HG03196 (cell line): ENCODE measurements at regions not wholly inside any gene's neighbourhood (a gene's known extent, or its start where the extent isn't known, plus 50 kb on each side); places are given as distances from the start of the nearest gene placed in this dataset.

ENCODE experiments used
- ATAC-seq: cut with Tn5 transposase; IDR thresholded peaks from one replicate; pipeline ENCODE4 v1.9.1; 2021; ENCODE audit not compliant: unreplicated experiment

GRCh38 chr6:148265054-148265453 is 77.6 kb upstream of the SASH1 start:
- ATAC-seq: no peak

DNA sequence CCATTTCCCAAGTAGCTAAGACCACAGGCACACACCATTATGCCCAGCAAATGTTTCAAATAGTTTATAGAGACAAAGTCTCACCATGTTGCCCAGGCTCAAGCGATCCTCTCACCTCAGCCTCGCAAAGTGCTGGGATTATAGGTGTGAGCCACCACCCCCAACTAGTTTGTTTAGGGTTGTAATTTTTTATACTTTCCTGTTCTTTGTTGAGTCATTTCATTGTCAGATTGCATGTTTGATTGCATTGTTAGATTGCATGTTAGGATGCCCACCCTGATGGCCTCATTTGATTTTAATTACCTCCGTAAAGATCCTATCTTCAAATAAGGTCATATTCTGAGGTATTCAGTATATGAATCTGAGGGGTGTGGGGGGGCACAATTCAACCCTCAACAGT is 73.3 kb upstream of the SASH1 start:
- no peak for ATAC-seq

DNA sequence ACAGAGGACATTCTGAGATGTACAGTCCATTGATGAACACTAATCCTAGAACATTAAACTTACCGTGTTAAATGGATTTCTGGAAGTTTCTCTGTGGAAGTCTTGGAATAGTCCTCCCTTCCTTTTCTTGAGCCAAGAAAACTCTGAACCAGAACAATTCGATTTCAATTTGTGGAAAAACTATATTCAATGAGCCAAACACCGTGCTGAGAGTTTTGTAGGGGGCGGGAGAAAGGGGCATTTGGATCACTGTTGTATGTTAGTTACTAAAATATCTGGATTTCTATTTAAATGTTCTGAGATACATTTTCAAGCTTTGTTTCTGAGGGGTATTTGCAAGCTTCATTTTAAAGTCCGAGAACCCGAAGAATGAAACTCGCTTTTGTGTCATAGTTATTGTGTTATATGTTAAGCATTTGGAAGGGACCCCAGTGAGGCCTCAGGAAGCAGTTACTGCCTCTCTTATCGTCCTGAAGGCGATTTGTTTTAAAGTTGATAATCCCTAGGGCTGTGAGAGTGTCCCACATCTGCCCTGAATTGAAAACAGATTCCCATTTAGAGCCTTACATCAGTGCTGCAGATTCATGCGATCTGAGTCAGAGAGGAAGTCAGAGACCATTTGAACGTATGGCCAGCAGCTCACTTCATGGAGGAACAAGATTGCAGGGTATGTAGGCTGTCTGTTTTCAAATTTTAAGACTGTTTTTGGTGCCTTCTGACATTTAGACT is 70.8 kb upstream of the SASH1 start:
- no peak for ATAC-seq

- ATAC-seq: no peak
Measured at GRCh38 chr6:148272597-148272996, 70.0 kb upstream of the SASH1 start.

GRCh38 chr6:148273962-148274752 is 68.5 kb upstream of the SASH1 start:
- ATAC-seq: no peak

GRCh38 chr6:148274809-148275208 is 67.8 kb upstream of the SASH1 start:
- no peak for ATAC-seq

- ATAC-seq: no peak
Measured at GRCh38 chr6:148285205-148285604, 57.4 kb upstream of the SASH1 start.

DNA sequence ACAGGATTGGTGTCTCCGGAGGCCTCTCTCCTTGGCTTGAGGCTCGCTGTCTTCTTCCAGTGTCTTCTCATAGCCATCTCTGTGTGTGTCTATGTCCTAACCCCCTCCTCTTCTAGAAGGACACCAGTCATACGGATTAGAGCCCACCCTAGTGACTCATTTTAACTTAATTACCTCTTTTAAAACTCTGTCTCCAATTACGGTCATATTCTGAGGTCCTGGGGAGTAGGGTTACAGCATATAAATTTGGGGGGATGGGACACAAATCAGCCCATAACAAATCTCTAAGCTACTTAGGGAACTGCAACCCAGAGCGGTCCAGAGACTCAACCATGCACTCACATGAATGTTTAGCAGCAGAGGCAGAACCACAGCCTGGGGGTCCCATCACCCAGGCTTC is 56.1 kb upstream of the SASH1 start:
- no peak for ATAC-seq

GRCh38 chr6:148287623-148288333 is 54.9 kb upstream of the SASH1 start:
- no peak for ATAC-seq

DNA sequence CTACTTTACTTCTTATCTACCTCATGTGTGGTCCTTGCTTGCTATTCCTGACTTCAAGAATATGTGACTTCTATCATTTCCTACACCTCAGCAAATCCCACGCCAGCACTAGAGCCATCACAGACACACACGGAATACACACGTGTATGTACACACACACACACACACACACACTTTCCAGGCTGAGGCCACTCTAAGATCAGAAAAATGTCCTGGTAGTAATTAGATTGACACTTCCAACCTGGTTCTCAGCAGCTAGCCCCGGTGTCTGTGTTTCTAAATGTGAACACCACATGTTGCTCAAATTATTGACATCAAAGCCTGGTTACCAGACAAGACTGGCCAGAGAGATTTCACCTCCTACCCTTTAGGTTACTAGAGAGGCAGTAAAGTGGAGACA is 54.1 kb upstream of the SASH1 start:
- no peak for ATAC-seq

GRCh38 chr6:148289153-148289552 is 53.5 kb upstream of the SASH1 start:
- ATAC-seq: no peak

DNA sequence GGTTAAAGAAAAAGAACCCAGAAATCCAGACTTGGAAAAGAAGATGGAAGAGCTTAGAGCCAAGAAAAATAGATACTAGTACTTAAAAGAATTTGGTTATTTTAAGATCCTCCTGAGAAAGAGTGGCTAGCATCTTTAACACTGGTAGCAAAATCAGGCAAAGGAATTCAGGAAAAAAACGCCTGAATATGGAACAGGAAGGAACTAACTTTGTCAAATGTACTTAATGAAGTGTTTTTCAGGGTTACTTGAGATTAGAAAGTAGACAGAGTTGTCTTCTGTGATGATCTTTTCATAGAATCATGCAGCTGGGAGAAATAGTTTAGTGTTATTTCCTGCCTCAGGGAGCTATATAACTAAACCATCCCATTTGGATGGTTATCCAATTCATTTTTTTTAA is 50.8 kb upstream of the SASH1 start:
- ATAC-seq: no peak
